GM12891 (cell line): ENCODE measurements at regions not wholly inside any gene's neighbourhood (a gene's known extent, or its start where the extent isn't known, plus 50 kb on each side); places are given as distances from the start of the nearest gene placed in this dataset.

Source experiments
- PAX5 ChIP-seq: IDR thresholded peaks from 2 replicates; pipeline ENCODE4 v1.6.1; 2011; ENCODE audit warnings: low read length, moderate library complexity, mild to moderate bottlenecking; ENCODE audit not compliant: insufficient read depth, severe bottlenecking
- POLR2A ChIP-seq: IDR thresholded peaks from 2 replicates; pipeline ENCODE4 v1.6.1; 2011; ENCODE audit warnings: low read depth, low read length, control low read depth
- POLR2AphosphoS5 ChIP-seq: IDR thresholded peaks from 2 replicates; pipeline ENCODE4 v1.6.1; 2011; ENCODE audit warnings: low read depth, low read length, control low read depth
- TAF1 ChIP-seq: IDR thresholded peaks from 2 replicates; pipeline ENCODE4 v1.6.1; 2011; ENCODE audit warnings: low read depth, low read length, control low read depth

- TF ChIP-seq POLR2A (no peak), POLR2AphosphoS5 (no peak), TAF1 (no peak), PAX5 (no peak)
Observed at GRCh38 chr15:31255732-31256377, 70.8 kb upstream of the KLF13 start.
